Activated T-cell treated with anti-CD3 and anti-CD28 coated beads, Interleukin-2, amount 50 U/mL, for 24 hours (primary cell): ENCODE measurements at regions not wholly inside any gene's neighbourhood (a gene's known extent, or its start where the extent isn't known, plus 50 kb on each side); places are given as distances from the start of the nearest gene placed in this dataset.
A peak's percentile ranks its signal among the peaks of the same experiment; 100 is the strongest.

Experiments
- DNase-seq: peaks from one replicate; pipeline ENCODE4 v3.0.0-alpha.2; 2020
- H3K27ac Mint-ChIP-seq: 2 replicates; pipeline ENCODE4 v1.8.0; 2020; ENCODE audit warnings: mild to moderate bottlenecking, mixed read lengths
- H3K27me3 Mint-ChIP-seq: 2 replicates; pipeline ENCODE4 v1.8.0; 2020; ENCODE audit warnings: mixed read lengths
- H3K36me3 Mint-ChIP-seq: 2 replicates; pipeline ENCODE4 v1.8.0; 2020; ENCODE audit warnings: low read depth, mixed read lengths
- H3K4me1 Mint-ChIP-seq: 2 replicates; pipeline ENCODE4 v1.8.0; 2020; ENCODE audit warnings: low read depth, mixed read lengths
- H3K4me3 Mint-ChIP-seq: 2 replicates; pipeline ENCODE4 v1.8.0; 2020; ENCODE audit warnings: mild to moderate bottlenecking, moderate library complexity, mixed read lengths
- H3K9me3 Mint-ChIP-seq: 2 replicates; pipeline ENCODE4 v1.8.0; 2020; ENCODE audit warnings: mixed read lengths

GRCh38 chr12:83823386-83824045, 1089.1 kb downstream of the SLC6A15 start:
- no peaks in the 10 kb centered on the region for H3K27me3 Mint-ChIP-seq
- DNase-seq, result peak; percentile 37

GRCh38 chr12:83821967-83822366, 1090.6 kb downstream of the SLC6A15 start:
- Mint-ChIP-seq H3K4me3 (no peak overlapping the region), H3K9me3 (no peaks in the 10 kb centered on the region), H3K27ac (no peak overlapping the region), H3K4me1 (no peaks in the 10 kb centered on the region), H3K27me3 (no peaks in the 10 kb centered on the region), H3K36me3 (no peaks in the 10 kb centered on the region)
- no peak for DNase-seq

More at GRCh38 chr12:83823386-83824045, 1089.1 kb downstream of the SLC6A15 start:
- Mint-ChIP-seq H3K4me1 (no peaks in the 10 kb centered on the region), H3K36me3 (no peaks in the 10 kb centered on the region), H3K9me3 (no peaks in the 10 kb centered on the region), H3K4me3 (no peak overlapping the region), H3K27ac (no peak overlapping the region)

- Mint-ChIP-seq H3K36me3 (no peaks in the 10 kb centered on the region), H3K27ac (no peak overlapping the region), H3K27me3 (no peaks in the 10 kb centered on the region), H3K9me3 (no peaks in the 10 kb centered on the region), H3K4me1 (no peaks in the 10 kb centered on the region), H3K4me3 (no peak overlapping the region)
- DNase-seq, result no peak
Observed at GRCh38 chr12:83818881-83819280, 1093.7 kb downstream of the SLC6A15 start.

GRCh38 chr12:83817730-83818129, 1094.9 kb downstream of the SLC6A15 start:
- no peaks in the 10 kb centered on the region for H3K4me1 Mint-ChIP-seq

DNA sequence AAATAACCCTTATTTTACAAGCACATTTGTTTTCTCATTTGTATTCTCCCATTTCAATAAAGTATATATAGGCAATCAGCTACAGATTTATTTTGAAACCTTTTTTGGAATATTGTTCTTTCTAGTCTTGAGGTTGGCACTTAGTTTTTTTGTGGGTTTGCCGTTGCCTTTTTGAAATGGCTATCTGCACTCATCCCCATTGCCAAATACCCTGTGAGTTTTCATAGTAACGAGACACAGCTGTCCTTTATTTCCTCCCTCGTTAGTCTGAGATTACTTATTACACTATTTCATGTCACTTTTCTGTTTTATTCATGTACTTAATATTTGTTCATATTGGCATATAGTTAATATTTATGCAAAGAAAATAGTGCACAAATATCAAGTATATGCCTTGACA, 1104.0 kb downstream of the SLC6A15 start:
- no peaks in the 10 kb centered on the region for H3K27me3 Mint-ChIP-seq
- no peak overlapping the region for H3K27ac Mint-ChIP-seq
- H3K36me3 Mint-ChIP-seq, result no peaks in the 10 kb centered on the region
- H3K9me3 Mint-ChIP-seq, result no peaks in the 10 kb centered on the region
- H3K4me3 Mint-ChIP-seq, result no peak overlapping the region
- no peak for DNase-seq
- no peaks in the 10 kb centered on the region for H3K4me1 Mint-ChIP-seq

More at GRCh38 chr12:83817730-83818129, 1094.9 kb downstream of the SLC6A15 start:
- Mint-ChIP-seq H3K36me3 (no peaks in the 10 kb centered on the region), H3K27ac (no peak overlapping the region), H3K27me3 (no peaks in the 10 kb centered on the region), H3K9me3 (no peaks in the 10 kb centered on the region), H3K4me3 (no peak overlapping the region)
- no peak for DNase-seq

- H3K4me3 Mint-ChIP-seq, result no peak overlapping the region
- no peaks in the 10 kb centered on the region for H3K9me3 Mint-ChIP-seq
- no peaks in the 10 kb centered on the region for H3K4me1 Mint-ChIP-seq
- no peak overlapping the region for H3K27ac Mint-ChIP-seq
- no peaks in the 10 kb centered on the region for H3K36me3 Mint-ChIP-seq
- H3K27me3 Mint-ChIP-seq, result no peaks in the 10 kb centered on the region
- no peak for DNase-seq
Observed at GRCh38 chr12:83807871-83808270, 1104.7 kb downstream of the SLC6A15 start.

DNA sequence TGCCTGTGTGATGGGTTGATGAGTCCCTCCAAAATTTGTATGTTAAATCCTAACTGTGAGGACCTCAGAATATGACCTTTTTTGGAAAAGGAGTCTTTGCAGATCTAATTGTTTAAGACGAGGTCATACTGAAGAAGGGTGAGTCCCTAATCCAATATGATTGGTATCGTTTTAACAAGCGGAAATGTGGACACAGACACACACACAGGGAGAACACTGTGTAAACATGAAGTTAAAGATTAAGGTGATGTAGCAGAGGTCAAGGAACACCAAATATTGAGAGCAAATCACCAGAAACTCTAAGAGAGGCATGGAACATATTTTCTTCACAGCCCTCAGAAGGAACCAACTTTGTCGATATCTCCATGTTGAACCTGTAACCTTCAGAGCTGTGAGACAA, 1106.7 kb downstream of the SLC6A15 start:
- Mint-ChIP-seq H3K4me3 (no peak overlapping the region), H3K27ac (no peak overlapping the region), H3K4me1 (no peaks in the 10 kb centered on the region), H3K36me3 (no peaks in the 10 kb centered on the region), H3K9me3 (no peaks in the 10 kb centered on the region), H3K27me3 (no peaks in the 10 kb centered on the region)
- DNase-seq, result no peak

DNA sequence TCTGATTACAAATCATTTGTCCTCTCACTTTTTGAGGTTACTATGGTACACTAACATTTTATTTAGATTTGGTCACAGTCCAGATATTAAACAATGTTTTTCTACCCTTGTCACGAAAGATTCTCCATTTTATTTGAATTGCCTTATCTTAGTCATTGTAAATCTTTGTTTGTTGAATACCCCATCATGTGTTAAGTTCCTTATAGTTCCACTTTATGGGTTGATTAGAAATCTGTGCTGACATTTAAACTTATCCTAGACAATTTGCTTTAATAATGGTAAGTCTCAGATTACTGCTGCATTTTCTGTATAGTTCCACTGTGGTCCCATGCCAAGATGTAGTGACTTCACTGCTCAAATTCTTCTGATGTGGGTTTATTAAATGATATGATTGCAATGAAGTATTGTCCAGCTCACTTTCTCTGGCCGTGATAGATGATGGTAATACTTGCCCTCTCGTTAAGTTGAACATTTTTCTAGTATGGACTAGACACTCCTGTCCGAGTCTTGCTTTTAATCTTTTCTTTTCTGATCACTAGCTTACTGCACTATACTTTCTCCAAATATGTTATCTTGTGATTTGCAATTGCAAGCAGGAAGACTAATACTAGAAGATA, 1107.3 kb downstream of the SLC6A15 start:
- Mint-ChIP-seq H3K27me3 (no peaks in the 10 kb centered on the region), H3K27ac (no peak overlapping the region), H3K4me1 (no peaks in the 10 kb centered on the region), H3K9me3 (no peaks in the 10 kb centered on the region), H3K4me3 (no peak overlapping the region), H3K36me3 (no peaks in the 10 kb centered on the region)
- DNase-seq, result no peak

- no peak for DNase-seq
- H3K36me3 Mint-ChIP-seq, result no peaks in the 10 kb centered on the region
- H3K27me3 Mint-ChIP-seq, result no peaks in the 10 kb centered on the region
- no peak overlapping the region for H3K4me3 Mint-ChIP-seq
- no peaks in the 10 kb centered on the region for H3K4me1 Mint-ChIP-seq
- H3K9me3 Mint-ChIP-seq, result no peaks in the 10 kb centered on the region
- H3K27ac Mint-ChIP-seq, result no peak overlapping the region
Observed at GRCh38 chr12:83801972-83802371, 1110.6 kb downstream of the SLC6A15 start.

DNA sequence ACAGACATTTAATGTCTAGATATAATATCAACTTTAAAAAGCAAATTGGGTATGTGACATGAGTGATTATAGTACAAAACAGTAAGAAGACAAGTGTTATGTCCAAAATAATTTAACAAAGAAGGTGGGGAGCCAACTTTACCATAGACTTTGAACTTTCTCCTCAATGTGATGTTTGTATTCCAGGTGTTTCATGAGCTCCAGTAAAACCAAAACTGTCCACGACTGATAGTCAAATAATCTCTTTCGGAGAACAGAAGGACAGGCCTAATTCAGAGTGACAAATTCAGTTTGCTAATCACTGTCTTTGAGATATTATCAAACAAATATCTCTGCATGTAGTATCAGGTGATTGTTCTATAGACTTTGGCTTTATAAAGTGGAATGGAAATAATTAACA, 1112.6 kb downstream of the SLC6A15 start:
- no peaks in the 10 kb centered on the region for H3K36me3 Mint-ChIP-seq
- H3K27me3 Mint-ChIP-seq, result no peaks in the 10 kb centered on the region
- H3K9me3 Mint-ChIP-seq, result no peaks in the 10 kb centered on the region
- DNase-seq, result no peak
- H3K4me1 Mint-ChIP-seq, result no peaks in the 10 kb centered on the region
- H3K4me3 Mint-ChIP-seq, result no peak overlapping the region
- no peak overlapping the region for H3K27ac Mint-ChIP-seq

DNA sequence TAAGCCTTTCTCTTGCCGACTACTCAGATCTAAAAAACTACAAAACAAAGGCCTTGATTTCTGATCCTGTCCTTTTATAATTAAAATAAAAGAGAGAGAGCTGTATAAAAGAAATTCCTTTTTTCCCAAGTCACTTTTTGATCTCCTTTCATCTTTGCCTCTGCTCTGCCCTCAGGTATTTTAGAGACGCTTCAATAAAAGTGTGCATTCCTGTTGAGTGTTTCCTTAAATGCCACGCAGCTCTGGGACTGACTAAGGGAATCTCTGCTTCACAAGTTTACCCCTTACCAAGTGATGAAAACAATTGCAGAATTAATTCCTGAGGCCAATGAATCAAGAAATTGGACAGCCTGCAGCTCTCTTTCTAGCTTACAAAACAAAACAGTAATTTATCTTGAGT, 1109.8 kb downstream of the TMTC2 start:
- Mint-ChIP-seq H3K9me3 (no peaks in the 10 kb centered on the region), H3K4me1 (no peaks in the 10 kb centered on the region), H3K4me3 (no peak overlapping the region), H3K36me3 (no peaks in the 10 kb centered on the region), H3K27me3 (no peaks in the 10 kb centered on the region), H3K27ac (no peak overlapping the region)
- DNase-seq, result no peak

DNA sequence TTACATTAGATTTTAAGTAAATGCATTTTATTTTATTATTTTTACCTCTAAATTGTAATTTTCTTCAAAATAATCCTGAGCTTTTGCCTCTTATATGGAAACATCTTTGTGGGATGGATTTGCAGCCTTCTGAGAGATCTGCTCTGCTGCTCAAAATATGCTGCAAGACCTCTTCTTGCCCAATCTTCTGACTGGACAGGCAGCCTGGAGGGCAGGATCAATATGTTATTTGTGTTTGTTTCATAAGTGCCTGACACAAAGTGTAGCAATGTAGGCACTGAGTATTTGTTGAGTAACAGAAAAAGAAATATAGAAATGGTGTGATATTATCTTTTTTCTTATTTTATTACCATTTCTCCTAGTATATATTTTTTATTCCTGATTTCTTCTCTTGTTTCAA, 1106.9 kb downstream of the TMTC2 start:
- no peaks in the 10 kb centered on the region for H3K36me3 Mint-ChIP-seq
- no peak for DNase-seq
- H3K9me3 Mint-ChIP-seq, result no peaks in the 10 kb centered on the region
- H3K4me1 Mint-ChIP-seq, result no peaks in the 10 kb centered on the region
- no peak overlapping the region for H3K27ac Mint-ChIP-seq
- H3K4me3 Mint-ChIP-seq, result no peak overlapping the region
- no peaks in the 10 kb centered on the region for H3K27me3 Mint-ChIP-seq

DNA sequence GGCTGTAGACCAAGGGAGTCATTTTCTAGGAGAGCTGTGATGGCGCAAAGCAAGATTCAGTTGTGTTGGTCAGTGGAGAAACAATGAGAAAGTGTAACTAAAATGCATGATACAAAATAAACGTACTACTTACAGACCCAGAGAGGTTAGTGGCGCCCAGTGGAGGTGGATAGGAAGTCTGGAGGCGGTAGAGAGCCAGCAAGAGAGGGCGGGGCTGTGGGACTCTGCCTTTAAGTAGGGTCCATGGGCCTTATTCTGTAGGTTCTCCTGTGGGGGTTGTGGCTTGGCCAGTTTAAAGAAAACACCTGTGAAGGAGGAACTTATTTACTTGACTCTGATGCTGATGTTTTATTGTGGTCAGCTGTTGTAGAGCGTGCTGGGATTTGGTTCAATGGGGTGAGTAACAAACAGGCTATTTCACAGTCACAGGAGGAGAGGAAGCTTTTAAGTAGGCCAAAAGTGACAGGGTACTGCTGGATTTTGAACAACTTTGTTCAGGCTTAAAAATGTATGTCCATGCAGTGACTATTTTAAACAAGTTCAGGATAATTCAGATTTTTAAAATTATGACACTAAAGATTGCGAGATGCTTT, 1097.7 kb downstream of the TMTC2 start:
- Mint-ChIP-seq H3K27ac (no peak overlapping the region), H3K4me1 (no peaks in the 10 kb centered on the region), H3K36me3 (no peaks in the 10 kb centered on the region), H3K9me3 (peaks cover 6% of the 10 kb centered on the region), H3K4me3 (no peak overlapping the region), H3K27me3 (no peaks in the 10 kb centered on the region)
- DNase-seq, result no peak

DNA sequence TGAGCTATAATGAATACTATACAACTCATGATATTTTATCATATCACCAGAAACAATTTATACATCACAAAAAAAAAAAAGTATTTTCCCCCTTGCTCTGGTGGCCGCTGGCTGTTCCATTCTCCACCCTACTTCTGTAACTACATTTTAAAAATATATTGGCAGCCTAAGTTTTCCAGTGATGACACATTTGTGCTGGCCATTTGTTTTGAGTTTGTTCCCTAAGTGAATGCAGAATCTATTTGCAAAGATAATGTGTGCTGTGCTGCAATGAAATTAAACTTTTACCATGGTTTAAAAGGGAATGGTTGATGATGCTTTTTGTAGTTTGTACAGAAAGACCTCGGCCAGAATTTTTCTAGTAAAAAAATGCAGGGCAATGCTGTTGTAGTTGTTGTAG, 1092.8 kb downstream of the TMTC2 start:
- DNase-seq, result no peak
- no peak overlapping the region for H3K27ac Mint-ChIP-seq
- no peaks in the 10 kb centered on the region for H3K27me3 Mint-ChIP-seq
- no peaks in the 10 kb centered on the region for H3K4me1 Mint-ChIP-seq
- H3K4me3 Mint-ChIP-seq, result no peak overlapping the region
- H3K36me3 Mint-ChIP-seq, result no peaks in the 10 kb centered on the region
- H3K9me3 Mint-ChIP-seq, result peaks cover 10% of the 10 kb centered on the region

- Mint-ChIP-seq H3K4me3 (no peak overlapping the region), H3K27ac (no peak overlapping the region), H3K4me1 (no peaks in the 10 kb centered on the region), H3K9me3 (peaks cover 16% of the 10 kb centered on the region), H3K36me3 (no peaks in the 10 kb centered on the region), H3K27me3 (no peaks in the 10 kb centered on the region)
- no peak for DNase-seq
Observed at GRCh38 chr12:83769151-83769550, 1082.4 kb downstream of the TMTC2 start.
